ENCODE measurements at regions not wholly inside any gene's neighbourhood (a gene's known extent, or its start where the extent isn't known, plus 50 kb on each side); places are given as distances from the start of the nearest gene placed in this dataset.

DNA sequence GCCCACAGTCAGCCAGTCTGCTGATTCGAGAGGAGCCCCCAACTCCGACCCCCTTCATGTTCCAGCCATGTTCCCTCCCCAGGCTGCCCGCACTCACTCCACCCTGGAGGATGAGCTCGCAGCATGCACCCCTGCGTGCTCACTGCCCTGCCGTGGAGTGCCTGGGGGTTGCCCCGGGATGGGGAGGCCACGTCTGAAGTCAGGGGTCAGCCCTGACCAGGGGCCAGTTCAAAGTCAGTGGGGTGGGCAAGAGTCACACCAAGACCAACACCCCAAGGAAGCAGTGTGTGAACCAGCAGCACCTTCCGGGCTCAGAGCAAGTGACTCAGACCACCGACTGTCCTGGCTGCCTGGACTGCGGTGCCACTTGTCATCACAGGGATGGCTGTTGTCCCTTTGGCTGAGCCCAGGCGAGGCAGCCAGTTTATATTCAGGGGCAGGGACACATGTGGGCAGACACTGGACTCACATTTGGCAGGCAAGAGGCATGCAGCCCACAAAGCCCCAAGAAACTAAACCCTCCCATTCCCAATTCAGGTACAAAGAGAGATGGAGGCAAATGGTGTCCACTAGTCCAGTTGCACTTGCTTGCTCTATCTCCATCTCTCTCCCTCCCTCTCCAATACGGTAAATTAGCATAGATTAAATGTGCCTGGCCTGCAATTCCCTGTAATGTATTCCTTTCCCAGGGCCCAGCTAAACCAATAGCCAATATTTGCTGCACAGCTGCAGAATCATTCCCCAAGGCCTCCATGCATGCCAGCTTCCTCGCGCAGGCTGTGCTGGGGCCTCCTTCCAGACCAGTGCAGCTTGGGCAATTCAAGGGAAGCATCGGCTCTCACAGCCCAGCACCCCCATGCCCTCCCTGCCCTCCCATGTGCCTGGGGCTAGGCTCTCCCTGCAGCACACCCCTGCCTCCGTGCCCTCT, 135.7 kb upstream of the IQSEC1 start:
- Mint-ChIP-seq H3K27me3 (peaks cover 21% of the 10 kb centered on the region), H3K4me3 (ENCODE audit: low read depth) (no peak overlapping the region), H3K4me1 (ENCODE audit: low read depth) (no peaks in the 10 kb centered on the region), H3K27ac (no peak overlapping the region), H3K9me3 (ENCODE audit: low read depth) (no peaks in the 10 kb centered on the region), H3K36me3 (ENCODE audit: insufficient read depth) (no peaks in the 10 kb centered on the region)
- TF ChIP-seq, protein P1, sequence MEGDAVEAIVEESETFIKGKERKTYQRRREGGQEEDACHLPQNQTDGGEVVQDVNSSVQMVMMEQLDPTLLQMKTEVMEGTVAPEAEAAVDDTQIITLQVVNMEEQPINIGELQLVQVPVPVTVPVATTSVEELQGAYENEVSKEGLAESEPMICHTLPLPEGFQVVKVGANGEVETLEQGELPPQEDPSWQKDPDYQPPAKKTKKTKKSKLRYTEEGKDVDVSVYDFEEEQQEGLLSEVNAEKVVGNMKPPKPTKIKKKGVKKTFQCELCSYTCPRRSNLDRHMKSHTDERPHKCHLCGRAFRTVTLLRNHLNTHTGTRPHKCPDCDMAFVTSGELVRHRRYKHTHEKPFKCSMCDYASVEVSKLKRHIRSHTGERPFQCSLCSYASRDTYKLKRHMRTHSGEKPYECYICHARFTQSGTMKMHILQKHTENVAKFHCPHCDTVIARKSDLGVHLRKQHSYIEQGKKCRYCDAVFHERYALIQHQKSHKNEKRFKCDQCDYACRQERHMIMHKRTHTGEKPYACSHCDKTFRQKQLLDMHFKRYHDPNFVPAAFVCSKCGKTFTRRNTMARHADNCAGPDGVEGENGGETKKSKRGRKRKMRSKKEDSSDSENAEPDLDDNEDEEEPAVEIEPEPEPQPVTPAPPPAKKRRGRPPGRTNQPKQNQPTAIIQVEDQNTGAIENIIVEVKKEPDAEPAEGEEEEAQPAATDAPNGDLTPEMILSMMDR (IDR thresholded peaks at IDR 0.05; ENCODE audit: unreplicated experiment) = no peak
- no peak for DNase-seq (ENCODE audit: low spot score, unreplicated experiment)

DNA sequence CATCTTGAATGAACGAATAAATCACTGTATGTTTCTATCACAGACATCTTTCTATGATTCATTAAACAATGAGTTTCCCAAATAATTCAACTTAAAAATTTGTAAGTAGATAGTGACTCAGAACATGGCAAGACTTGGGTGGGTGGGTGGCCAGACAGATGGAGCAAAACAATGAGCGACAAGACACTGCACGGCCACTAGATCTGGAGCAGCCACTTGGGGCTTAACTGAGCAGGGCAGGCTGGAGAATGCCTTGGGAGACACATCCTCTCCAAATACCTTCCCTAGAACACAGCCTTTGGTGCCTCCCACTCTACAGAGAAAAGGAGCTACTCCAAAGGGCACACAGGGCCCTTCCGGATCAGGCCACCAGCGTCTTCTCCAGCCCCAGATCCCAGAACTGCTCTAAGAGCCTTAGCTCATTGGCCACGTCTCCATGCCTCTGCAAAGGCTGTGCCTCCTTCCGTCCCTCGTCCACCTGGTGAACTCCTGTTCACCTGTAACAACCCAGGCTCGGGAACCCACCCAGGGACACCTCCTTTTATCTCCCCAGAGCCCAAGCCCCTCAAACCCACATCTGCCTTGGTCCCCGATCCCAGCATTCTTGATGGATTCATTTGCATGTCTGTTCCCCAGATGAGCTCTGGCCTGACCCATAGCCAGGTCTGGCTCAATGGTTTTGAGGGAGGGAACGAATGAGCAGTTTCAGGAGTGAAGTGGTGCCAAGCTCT, 134.9 kb upstream of the IQSEC1 start:
- Mint-ChIP-seq H3K27me3 (peaks cover 22% of the 10 kb centered on the region), H3K27ac (no peak overlapping the region), H3K4me3 (ENCODE audit: low read depth) (no peak overlapping the region), H3K4me1 (ENCODE audit: low read depth) (no peaks in the 10 kb centered on the region), H3K9me3 (ENCODE audit: low read depth) (no peaks in the 10 kb centered on the region), H3K36me3 (ENCODE audit: insufficient read depth) (no peaks in the 10 kb centered on the region)
- TF ChIP-seq, protein P1 (IDR thresholded peaks at IDR 0.05; ENCODE audit: unreplicated experiment) = no peak
- DNase-seq (ENCODE audit: low spot score, unreplicated experiment) = no peak

DNA sequence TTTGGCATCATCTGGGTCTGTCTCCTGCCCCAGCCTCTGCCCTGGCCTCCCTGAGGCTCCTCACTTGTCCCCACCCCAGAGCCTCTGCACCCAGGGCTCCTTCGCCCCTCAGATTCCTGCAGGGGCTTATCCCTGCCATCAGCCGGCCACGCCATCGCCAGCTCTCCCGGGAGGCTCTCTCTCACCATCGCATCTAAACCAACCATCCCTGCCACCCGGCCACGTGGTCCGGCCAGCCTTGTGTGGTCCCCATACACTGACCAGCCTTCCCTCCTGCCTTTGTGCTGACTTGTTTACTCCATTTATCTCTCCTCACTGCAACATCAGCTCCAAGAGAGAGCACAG, 134.3 kb upstream of the IQSEC1 start:
- no peak overlapping the region for H3K27ac Mint-ChIP-seq
- H3K4me3 Mint-ChIP-seq (ENCODE audit: low read depth) = no peak overlapping the region
- TF ChIP-seq, protein P1 (IDR thresholded peaks at IDR 0.05; ENCODE audit: unreplicated experiment) = no peak
- H3K36me3 Mint-ChIP-seq (ENCODE audit: insufficient read depth) = no peaks in the 10 kb centered on the region
- peaks cover 23% of the 10 kb centered on the region for H3K27me3 Mint-ChIP-seq
- no peaks in the 10 kb centered on the region for H3K9me3 Mint-ChIP-seq (ENCODE audit: low read depth)
- DNase-seq (ENCODE audit: low spot score, unreplicated experiment) = no peak
- H3K4me1 Mint-ChIP-seq (ENCODE audit: low read depth) = no peaks in the 10 kb centered on the region

DNA sequence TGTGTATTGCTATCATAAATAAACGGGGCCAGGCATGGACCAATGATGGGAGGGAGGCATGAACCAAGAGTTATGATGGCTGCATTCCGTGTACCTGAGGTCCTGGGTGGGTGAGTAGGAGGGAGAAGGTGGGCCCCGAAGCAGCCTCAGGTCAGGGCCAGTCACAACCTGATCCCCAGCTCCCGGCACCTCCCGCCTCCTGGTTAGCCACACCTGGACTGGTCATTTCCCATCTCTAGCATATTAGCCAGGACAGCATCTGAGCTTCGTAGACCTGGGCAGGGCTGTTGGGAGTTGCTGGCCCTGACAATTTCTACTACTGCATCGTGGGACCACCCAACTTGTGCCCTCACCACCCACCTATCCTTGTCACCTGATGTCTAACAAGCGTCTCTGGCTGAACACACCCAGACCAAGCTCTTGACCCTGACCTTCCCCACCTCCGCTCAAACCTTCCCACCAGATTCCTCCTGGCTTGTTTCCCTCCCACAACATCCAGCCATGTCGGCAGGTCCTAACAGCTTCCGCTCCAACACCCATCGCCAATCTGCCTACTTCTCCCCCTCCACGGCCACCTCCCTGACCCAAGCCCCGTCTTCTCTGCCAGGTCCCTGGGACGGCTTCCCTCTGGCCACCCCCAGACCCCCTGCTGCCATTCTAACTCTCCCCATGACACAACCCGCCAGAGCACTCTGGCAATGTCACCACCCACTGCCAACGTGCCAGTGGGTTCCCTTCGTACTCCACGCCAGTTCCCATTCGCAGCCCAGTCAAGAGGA, 133.8 kb upstream of the IQSEC1 start:
- TF ChIP-seq, protein P1 (IDR thresholded peaks at IDR 0.05; ENCODE audit: unreplicated experiment) = no peak
- Mint-ChIP-seq H3K36me3 (ENCODE audit: insufficient read depth) (no peaks in the 10 kb centered on the region), H3K27me3 (peaks cover 28% of the 10 kb centered on the region), H3K4me3 (ENCODE audit: low read depth) (no peak overlapping the region), H3K27ac (no peak overlapping the region), H3K9me3 (ENCODE audit: low read depth) (no peaks in the 10 kb centered on the region), H3K4me1 (ENCODE audit: low read depth) (no peaks in the 10 kb centered on the region)
- DNase-seq (ENCODE audit: low spot score, unreplicated experiment) = no peak

DNA sequence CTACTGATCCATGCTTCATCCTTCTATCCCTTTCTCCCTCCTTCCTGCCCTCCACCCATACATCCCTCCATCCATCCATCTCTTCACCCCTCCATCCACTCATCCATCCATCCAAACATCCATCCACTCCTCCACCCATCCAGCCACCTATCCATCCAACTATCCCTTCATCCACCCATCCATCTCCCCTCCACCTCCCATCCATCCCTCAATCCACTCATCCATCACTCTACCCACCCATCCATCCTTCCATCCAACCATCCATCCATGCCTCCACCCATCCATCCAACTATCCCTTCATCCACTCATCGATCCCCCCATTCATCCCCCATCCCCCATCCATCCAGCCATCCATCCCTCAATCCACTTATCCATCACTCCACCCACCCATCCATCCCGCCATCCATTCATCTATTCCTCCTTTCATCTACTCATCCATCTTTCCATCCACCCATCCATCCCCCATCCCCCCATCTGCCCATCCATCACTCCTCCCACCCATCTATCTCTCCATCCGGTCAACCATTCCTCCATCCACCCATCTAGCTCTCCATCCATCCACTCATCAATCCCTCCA, 132.4 kb upstream of the IQSEC1 start:
- DNase-seq (ENCODE audit: low spot score, unreplicated experiment) = no peak
- H3K27ac Mint-ChIP-seq = no peak overlapping the region
- peaks cover 35% of the 10 kb centered on the region for H3K27me3 Mint-ChIP-seq
- H3K36me3 Mint-ChIP-seq (ENCODE audit: insufficient read depth) = no peaks in the 10 kb centered on the region
- TF ChIP-seq, protein P1 (IDR thresholded peaks at IDR 0.05; ENCODE audit: unreplicated experiment) = no peak
- no peak overlapping the region for H3K4me3 Mint-ChIP-seq (ENCODE audit: low read depth)
- H3K9me3 Mint-ChIP-seq (ENCODE audit: low read depth) = no peaks in the 10 kb centered on the region
- H3K4me1 Mint-ChIP-seq (ENCODE audit: low read depth) = no peaks in the 10 kb centered on the region
